RWPE1 (cell line): ENCODE measurements at regions not wholly inside any gene's neighbourhood (a gene's known extent, or its start where the extent isn't known, plus 50 kb on each side); places are given as distances from the start of the nearest gene placed in this dataset.

ENCODE experiments used
- CTCF ChIA-PET: fragments of 350-600 bp; sonication (Branson Sonifier 250); formaldehyde crosslinking; extraction: SDS; loops from one replicate; lab custom pipeline; 2021; lab: Yijun Ruan, JAX
- POLR2A ChIA-PET: fragments of 400-600 bp; formaldehyde crosslinking; extraction: SDS; loops from one replicate; lab custom pipeline; 2020; ENCODE audit warnings: antibody characterized with exemption; ENCODE audit not compliant: low non-redundant PET; lab: Yijun Ruan, JAX
- DNase-seq: peaks from one replicate; pipeline ENCODE4 v3.0.0; 2012; ENCODE audit warnings: low spot score
- H3K27ac ChIP-seq: fragments of 450-650 bp; 2 replicates; pipeline ENCODE4 v1.5.1; 2017
- TF ChIP-seq, protein P1 (sequence below): fragments of 450-650 bp; conservative IDR thresholded peaks from 2 replicates; pipeline ENCODE4 v1.5.1; 2017; ENCODE audit warnings: low read depth, mild to moderate bottlenecking

DNA sequence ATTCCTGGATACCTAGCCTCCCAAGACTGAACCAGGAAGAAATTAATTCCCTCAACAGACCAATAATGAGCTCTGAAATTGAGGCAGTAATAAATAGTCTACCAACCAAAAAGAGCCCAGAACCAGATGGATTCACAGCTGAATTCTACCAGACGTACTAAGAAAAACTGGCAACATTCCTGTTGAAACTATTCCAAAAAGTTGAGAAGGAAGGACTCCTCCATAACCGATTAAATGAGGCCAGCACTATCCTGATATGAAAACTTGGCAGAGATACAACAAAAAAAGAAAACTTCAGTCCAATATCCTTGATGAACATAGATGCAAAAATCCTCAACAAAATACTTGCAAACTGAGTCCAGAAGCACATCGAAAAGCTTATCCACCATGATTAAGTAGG, 392.5 kb upstream of the GRAMD2B start:
- no peak overlapping the region for H3K27ac ChIP-seq
- CTCF ChIA-PET: no interaction called here
- TF ChIP-seq, protein P1, sequence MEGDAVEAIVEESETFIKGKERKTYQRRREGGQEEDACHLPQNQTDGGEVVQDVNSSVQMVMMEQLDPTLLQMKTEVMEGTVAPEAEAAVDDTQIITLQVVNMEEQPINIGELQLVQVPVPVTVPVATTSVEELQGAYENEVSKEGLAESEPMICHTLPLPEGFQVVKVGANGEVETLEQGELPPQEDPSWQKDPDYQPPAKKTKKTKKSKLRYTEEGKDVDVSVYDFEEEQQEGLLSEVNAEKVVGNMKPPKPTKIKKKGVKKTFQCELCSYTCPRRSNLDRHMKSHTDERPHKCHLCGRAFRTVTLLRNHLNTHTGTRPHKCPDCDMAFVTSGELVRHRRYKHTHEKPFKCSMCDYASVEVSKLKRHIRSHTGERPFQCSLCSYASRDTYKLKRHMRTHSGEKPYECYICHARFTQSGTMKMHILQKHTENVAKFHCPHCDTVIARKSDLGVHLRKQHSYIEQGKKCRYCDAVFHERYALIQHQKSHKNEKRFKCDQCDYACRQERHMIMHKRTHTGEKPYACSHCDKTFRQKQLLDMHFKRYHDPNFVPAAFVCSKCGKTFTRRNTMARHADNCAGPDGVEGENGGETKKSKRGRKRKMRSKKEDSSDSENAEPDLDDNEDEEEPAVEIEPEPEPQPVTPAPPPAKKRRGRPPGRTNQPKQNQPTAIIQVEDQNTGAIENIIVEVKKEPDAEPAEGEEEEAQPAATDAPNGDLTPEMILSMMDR: no peak
- DNase-seq: no peak
- POLR2A ChIA-PET: no interaction called here

DNA sequence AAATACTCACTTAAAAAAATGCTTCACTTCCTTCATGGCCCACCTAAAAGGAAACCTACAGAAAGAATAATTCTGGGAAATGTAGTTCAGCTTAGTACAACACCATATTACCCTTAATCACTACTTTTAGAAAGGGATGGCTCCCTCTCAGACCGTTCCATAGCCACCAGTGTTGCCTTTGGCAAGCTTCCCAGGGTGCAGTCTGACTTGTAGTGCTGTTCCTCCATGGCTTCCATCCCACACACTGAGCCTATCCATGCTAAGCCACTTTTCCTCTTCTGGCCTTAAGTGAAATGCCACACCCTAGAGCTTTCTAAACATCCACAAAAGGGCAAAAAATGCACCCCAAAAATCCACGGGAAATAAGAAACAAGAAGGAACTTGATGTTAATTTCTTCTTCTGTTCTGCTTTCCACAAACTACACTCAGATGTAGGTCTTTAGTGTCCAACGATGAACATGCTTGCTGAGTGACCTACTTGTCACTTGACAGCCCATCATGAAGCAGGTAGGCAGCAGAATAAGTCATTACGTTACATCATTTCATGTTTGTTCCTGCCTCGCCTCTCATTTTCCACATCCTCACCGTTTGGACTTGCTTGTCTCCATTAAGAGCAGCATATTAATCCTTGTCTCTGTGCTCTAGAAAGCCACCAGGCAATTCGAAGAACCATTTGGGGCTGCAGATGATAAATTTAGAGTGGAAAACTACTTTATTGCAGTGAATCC, 391.1 kb upstream of the GRAMD2B start:
- POLR2A ChIA-PET: no interaction called here
- no peak for DNase-seq
- TF ChIP-seq, protein P1: no peak
- CTCF ChIA-PET: no interaction called here
- no peak overlapping the region for H3K27ac ChIP-seq

DNA sequence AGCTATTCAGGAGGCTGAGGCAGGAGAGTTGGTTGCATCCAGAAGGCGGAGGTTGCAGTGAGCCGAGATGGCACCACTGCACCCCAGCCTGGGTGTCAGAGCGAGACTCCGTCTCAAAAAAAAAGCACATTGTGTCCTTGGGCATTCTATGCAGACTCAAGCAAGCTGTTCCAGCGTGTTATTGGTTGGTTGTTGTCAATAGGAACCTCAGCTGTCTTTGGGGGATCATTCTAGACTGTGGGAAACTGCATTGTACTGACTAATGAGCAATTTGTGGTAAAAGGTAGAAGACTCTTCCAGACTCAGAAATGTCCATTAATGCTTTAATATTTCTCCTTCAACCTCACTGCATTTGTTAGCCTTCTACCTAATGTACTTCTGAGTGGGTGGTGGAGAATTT, 379.5 kb upstream of the GRAMD2B start:
- TF ChIP-seq, protein P1: no peak
- ChIA-PET POLR2A (no interaction called here), CTCF (interaction anchor here (0.6 to 0.7 kb wide), 2 partner anchors 30 to 64 kb away, joined by 3 read pairs; no protein-coding TSS in a partner anchor)
- DNase-seq: no peak
- H3K27ac ChIP-seq: no peak overlapping the region

DNA sequence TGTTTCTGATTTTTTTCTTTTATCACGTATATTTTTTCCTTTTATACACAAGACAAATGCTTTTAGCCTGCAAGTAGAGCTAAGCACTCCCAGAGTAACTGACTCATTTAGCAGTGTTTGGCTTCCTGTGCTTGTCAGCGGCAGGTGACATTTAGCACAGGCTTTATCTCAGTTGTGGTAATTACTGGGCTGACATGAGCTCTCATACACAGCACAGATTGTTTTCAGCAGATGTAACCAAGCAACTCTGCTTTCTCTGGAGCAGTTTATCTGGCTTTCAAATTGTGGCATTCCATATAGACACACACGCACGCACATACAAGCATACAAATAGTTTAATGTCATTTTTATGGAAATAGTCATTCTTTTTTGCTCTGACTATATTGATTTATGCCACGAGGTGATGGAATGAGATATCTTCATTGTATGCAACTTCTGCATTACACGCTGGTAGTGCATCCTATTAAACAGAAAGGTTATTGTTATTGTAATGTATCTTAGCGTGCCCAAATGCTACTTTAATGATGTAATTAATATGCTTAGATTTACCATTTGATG, 379.0 kb upstream of the GRAMD2B start:
- ChIA-PET POLR2A (no interaction called here), CTCF (interaction anchor here (0.5 to 0.7 kb wide), 3 partner anchors 31 to 460 kb away, joined by 3 read pairs; no protein-coding TSS in a partner anchor)
- no peak for DNase-seq
- TF ChIP-seq, protein P1: no peak
- H3K27ac ChIP-seq: no peak overlapping the region

DNA sequence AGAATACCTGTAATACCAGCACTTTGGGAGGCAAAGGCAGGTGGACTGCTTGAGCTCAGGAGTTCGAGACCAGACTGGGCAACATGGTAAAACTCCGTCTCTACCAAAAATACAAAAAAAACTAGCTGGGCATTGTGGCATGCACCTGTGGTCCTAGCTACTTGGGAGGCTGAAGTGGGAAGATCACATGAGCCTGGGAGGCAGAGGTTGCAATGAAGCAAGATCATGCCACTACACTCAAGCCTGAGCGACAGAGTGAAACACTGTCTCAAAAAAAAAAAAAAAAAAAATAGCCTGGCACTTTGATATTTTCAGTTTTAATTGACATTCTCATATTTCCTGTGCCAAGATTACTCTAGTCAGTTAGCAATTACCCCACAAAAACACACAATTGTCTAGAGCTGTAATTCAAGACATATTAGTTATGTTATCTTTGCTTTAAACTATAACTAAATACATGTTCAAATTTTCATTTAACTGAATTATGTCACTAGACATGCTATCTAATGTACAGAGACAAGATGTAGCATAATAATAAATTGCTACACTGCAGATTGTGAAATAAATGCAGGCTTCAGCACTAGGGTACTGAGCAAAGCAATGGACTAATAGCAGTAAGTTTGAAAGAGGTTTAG, 378.2 kb upstream of the GRAMD2B start:
- ChIA-PET POLR2A (no interaction called here), CTCF (interaction anchor here (0.6 kb wide), 2 partner anchors 289 to 810 kb away, joined by 3 to 5 read pairs; no protein-coding TSS in a partner anchor)
- H3K27ac ChIP-seq: no peak overlapping the region
- TF ChIP-seq, protein P1: no peak
- no peak for DNase-seq

DNA sequence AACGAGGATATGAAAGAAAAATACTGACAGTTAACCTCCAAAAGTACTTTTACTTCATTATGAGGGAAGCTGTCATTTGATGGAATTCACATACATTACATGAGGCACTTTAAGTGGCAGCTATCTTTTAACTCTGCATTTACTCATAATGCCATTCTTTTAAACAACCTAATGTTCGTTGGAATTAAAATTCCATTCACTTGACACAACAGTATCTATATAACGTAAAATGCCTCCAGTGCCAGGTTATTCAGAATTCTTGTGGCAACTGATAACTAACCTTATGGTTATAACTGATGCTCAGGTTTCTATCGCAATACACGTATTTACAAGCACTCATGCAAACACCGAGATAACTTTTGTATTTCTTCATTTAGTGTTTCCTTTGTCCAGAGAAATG, 376.9 kb upstream of the GRAMD2B start:
- TF ChIP-seq, protein P1: no peak
- POLR2A ChIA-PET: no interaction called here
- DNase-seq: no peak
- CTCF ChIA-PET: interaction anchor here (0.5 kb wide), 1 partner anchor 634 kb away, joined by 3 read pairs; no protein-coding TSS in a partner anchor
- H3K27ac ChIP-seq: no peak overlapping the region
